VCaP (cell line): ENCODE measurements at regions not wholly inside any gene's neighbourhood (a gene's known extent, or its start where the extent isn't known, plus 50 kb on each side); places are given as distances from the start of the nearest gene placed in this dataset.

ENCODE experiments used
- H3K27ac ChIP-seq: fragments of 450-650 bp; 2 replicates; pipeline ENCODE4 v1.5.1; 2017
- CTCF ChIP-seq: fragments of 450-650 bp; conservative IDR thresholded peaks from 2 replicates; pipeline ENCODE4 v1.5.1; 2017; ENCODE audit warnings: mild to moderate bottlenecking, moderate library complexity

- no peak for TF ChIP-seq CTCF
- H3K27ac ChIP-seq: no peak overlapping the region
These were observed 1322.0 kb downstream of the EFNB2 start for GRCh38 chr13:105213512-105213911.

GRCh38 chr13:105207572-105208293, 1327.7 kb downstream of the EFNB2 start:
- no peak; the same call in 1 of the 2 replicates for TF ChIP-seq CTCF

GRCh38 chr13:105202354-105202753, 1333.1 kb downstream of the EFNB2 start:
- H3K27ac ChIP-seq: no peak overlapping the region
- TF ChIP-seq CTCF: peak; percentile 82

More at GRCh38 chr13:105207572-105208293, 1327.7 kb downstream of the EFNB2 start:
- H3K27ac ChIP-seq: no peak overlapping the region

- TF ChIP-seq CTCF: no peak
- no peak overlapping the region for H3K27ac ChIP-seq
These were observed 1334.1 kb downstream of the EFNB2 start for GRCh38 chr13:105201351-105201750.

- TF ChIP-seq CTCF: no peak
- H3K27ac ChIP-seq: no peak overlapping the region
These were observed 1335.3 kb downstream of the EFNB2 start for GRCh38 chr13:105200181-105200580.

- TF ChIP-seq CTCF: no peak
- H3K27ac ChIP-seq: no peak overlapping the region
These were observed 1339.4 kb downstream of the EFNB2 start for GRCh38 chr13:105196052-105196451.

GRCh38 chr13:105193026-105193425, 1342.4 kb downstream of the EFNB2 start:
- H3K27ac ChIP-seq: no peak overlapping the region
- TF ChIP-seq CTCF: no peak
